OCI-LY1 (cell line): ENCODE measurements at regions not wholly inside any gene's neighbourhood (a gene's known extent, or its start where the extent isn't known, plus 50 kb on each side); places are given as distances from the start of the nearest gene placed in this dataset.

Experiments
- H2AFZ ChIP-seq: fragments of 200-600 bp; sonication (generic), shearing (Covaris generic); 2 replicates; pipeline ENCODE4 v1.6.0; 2014; ENCODE audit warnings: antibody characterized with exemption, mild to moderate bottlenecking, low read length
- H3F3A ChIP-seq: fragments of 200-600 bp; sonication (generic), shearing (Covaris generic); 2 replicates; pipeline ENCODE4 v1.6.0; 2014; ENCODE audit warnings: mild to moderate bottlenecking, antibody characterized with exemption, low read length, moderate library complexity; ENCODE audit not compliant: insufficient read depth
- H3K27ac ChIP-seq: fragments of 200-600 bp; sonication (generic); 2 replicates; pipeline ENCODE4 v1.5.1; 2014; ENCODE audit warnings: low read length, mixed run types, mild to moderate bottlenecking, low read depth; ENCODE audit not compliant: poor library complexity, severe bottlenecking
- H3K27me3 ChIP-seq: fragments of 200-600 bp; sonication (generic); 2 replicates; pipeline ENCODE4 v1.6.0; 2014; ENCODE audit warnings: antibody characterized with exemption, mild to moderate bottlenecking, low read length, moderate library complexity; ENCODE audit not compliant: insufficient read depth
- H3K36me3 ChIP-seq: fragments of 200-600 bp; sonication (generic); 2 replicates; pipeline ENCODE4 v1.6.1; 2014; ENCODE audit warnings: mild to moderate bottlenecking, antibody characterized with exemption, low read length, moderate library complexity, mixed read lengths; ENCODE audit not compliant: insufficient read depth
- H3K4me1 ChIP-seq: fragments of 200-600 bp; sonication (generic); 2 replicates; pipeline ENCODE4 v1.5.1; 2014; ENCODE audit warnings: mild to moderate bottlenecking, low read length, moderate library complexity; ENCODE audit not compliant: insufficient read depth, severe bottlenecking
- H3K4me2 ChIP-seq: fragments of 200-600 bp; sonication (generic), shearing (Covaris generic); 2 replicates; pipeline ENCODE4 v1.6.1; 2014; ENCODE audit warnings: low read length
- H3K4me3 ChIP-seq: fragments of 200-600 bp; sonication (generic); 2 replicates; pipeline ENCODE4 v1.5.1; 2014; ENCODE audit warnings: low read length, low read depth, mild to moderate bottlenecking, mixed read lengths; ENCODE audit not compliant: poor library complexity, severe bottlenecking
- H3K79me2 ChIP-seq: fragments of 200-600 bp; shearing (Covaris generic); 2 replicates; pipeline ENCODE4 v1.6.1; 2016; ENCODE audit warnings: mixed run types, low read length, mixed read lengths; ENCODE audit not compliant: insufficient read depth
- H3K9ac ChIP-seq: fragments of 200-600 bp; sonication (generic), shearing (Covaris generic); 2 replicates; pipeline ENCODE4 v1.6.1; 2014; ENCODE audit warnings: mild to moderate bottlenecking, low read length, mixed read lengths
- H3K9me2 ChIP-seq: fragments of 200-600 bp; sonication (generic), shearing (Covaris generic); 2 replicates; pipeline ENCODE4 v1.6.1; 2014; ENCODE audit warnings: low read depth, mild to moderate bottlenecking, low read length, mixed read lengths
- H3K9me3 ChIP-seq: fragments of 200-600 bp; shearing (Covaris generic); 2 replicates; pipeline ENCODE4 v1.6.1; 2014; ENCODE audit warnings: low read length, mixed read lengths
- H4K20me1 ChIP-seq: fragments of 200-600 bp; sonication (generic), shearing (Covaris generic); 2 replicates; pipeline ENCODE4 v1.6.0; 2016; ENCODE audit warnings: mild to moderate bottlenecking, low read length; ENCODE audit not compliant: insufficient read depth
- EZH2 ChIP-seq: fragments of 200-600 bp; sonication (generic), shearing (Covaris generic); IDR thresholded peaks from 2 replicates; pipeline ENCODE4 v1.8.0; 2017; ENCODE audit warnings: borderline replicate concordance, mixed run types, mild to moderate bottlenecking, antibody characterized with exemption, low read length, moderate library complexity, mixed read lengths
- TF ChIP-seq, protein P1 (sequence below): fragments of 200-600 bp; sonication (generic), shearing (Covaris generic); IDR thresholded peaks from 2 replicates; pipeline ENCODE4 v1.5.1; 2017; ENCODE audit warnings: mild to moderate bottlenecking, antibody characterized with exemption, low read length, moderate library complexity, mixed read lengths

DNA sequence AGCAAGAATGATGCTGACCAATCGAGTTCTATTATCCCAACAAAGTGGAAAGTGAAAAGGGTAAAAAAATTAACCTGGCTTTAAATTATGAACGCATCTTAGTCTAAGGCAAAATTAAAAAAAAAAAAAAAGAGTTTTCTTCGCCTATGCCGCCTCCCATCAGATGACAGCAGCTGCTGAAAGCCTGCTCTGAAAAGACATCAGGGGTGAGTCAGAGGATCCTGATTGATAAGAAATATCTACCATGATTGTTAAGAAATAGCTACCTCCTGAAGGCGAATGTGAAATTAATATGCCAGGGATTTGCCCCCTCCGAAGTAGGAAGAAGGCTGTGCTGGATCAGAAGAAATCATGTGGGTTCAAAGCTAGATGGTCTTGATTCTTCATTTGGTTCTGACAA is 216.8 kb upstream of the C1orf87 start:
- Histone ChIP-seq H3F3A (no peaks in the 10 kb centered on the region), H4K20me1 (no peaks in the 10 kb centered on the region), H3K79me2 (no peaks in the 10 kb centered on the region), H3K9me2 (no peaks in the 10 kb centered on the region), H3K27ac (no peak overlapping the region), H2AFZ (no peak overlapping the region), H3K36me3 (no peaks in the 10 kb centered on the region), H3K4me2 (no peak overlapping the region), H3K4me1 (no peaks in the 10 kb centered on the region), H3K9me3 (no peaks in the 10 kb centered on the region), H3K4me3 (no peak overlapping the region), H3K27me3 (no peaks in the 10 kb centered on the region), H3K9ac (no peak overlapping the region)
- TF ChIP-seq, protein P1, sequence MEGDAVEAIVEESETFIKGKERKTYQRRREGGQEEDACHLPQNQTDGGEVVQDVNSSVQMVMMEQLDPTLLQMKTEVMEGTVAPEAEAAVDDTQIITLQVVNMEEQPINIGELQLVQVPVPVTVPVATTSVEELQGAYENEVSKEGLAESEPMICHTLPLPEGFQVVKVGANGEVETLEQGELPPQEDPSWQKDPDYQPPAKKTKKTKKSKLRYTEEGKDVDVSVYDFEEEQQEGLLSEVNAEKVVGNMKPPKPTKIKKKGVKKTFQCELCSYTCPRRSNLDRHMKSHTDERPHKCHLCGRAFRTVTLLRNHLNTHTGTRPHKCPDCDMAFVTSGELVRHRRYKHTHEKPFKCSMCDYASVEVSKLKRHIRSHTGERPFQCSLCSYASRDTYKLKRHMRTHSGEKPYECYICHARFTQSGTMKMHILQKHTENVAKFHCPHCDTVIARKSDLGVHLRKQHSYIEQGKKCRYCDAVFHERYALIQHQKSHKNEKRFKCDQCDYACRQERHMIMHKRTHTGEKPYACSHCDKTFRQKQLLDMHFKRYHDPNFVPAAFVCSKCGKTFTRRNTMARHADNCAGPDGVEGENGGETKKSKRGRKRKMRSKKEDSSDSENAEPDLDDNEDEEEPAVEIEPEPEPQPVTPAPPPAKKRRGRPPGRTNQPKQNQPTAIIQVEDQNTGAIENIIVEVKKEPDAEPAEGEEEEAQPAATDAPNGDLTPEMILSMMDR, result no peak
- TF ChIP-seq EZH2, result no peak

DNA sequence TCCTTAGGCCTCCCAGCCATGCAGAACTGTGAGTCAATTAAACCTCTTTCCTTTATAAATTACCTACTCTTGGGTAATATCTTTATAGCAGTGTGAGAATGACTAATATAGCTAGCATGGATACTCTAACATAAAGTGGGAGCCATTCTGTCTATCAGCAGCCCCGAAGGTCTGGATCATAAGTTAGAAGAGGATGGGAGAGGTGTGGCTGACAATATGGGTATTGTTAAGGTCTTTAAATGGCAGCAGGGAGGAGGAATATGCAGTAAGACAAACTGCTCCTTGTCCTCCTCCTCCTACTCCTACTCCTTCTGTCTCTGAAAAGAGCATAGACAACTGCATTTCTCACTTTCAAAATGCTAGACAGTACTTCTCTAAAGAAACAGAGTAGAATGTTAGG is 214.0 kb upstream of the C1orf87 start:
- Histone ChIP-seq H3K4me1 (no peaks in the 10 kb centered on the region), H3K4me3 (no peak overlapping the region), H2AFZ (no peak overlapping the region), H4K20me1 (no peaks in the 10 kb centered on the region), H3K27me3 (no peaks in the 10 kb centered on the region), H3K4me2 (no peak overlapping the region), H3K9ac (no peak overlapping the region), H3K79me2 (no peaks in the 10 kb centered on the region), H3F3A (no peaks in the 10 kb centered on the region), H3K9me3 (no peaks in the 10 kb centered on the region), H3K9me2 (no peaks in the 10 kb centered on the region), H3K36me3 (no peaks in the 10 kb centered on the region), H3K27ac (no peak overlapping the region)
- TF ChIP-seq, protein P1, result no peak
- TF ChIP-seq EZH2, result no peak

DNA sequence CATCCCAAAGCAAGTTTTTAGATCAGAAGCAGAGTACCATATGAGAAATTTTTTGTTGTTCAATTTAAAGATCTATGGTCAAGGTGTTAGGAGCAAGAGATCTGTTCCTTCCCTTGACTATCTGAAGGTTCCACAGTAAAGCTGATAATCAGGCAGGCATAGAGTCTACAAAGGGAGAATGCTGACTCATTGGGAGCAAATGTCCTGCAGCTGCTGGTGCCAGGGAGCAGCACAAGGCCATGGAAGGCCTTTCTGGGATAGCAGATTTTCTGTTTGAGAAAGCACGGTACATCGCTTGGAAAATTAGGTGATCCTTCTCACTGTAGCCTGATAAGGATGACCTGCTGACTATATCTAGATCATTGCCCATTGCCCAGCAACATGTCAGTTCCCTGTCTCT is 210.1 kb upstream of the C1orf87 start:
- Histone ChIP-seq H3K4me2 (no peak overlapping the region), H2AFZ (no peak overlapping the region), H3K9me2 (no peaks in the 10 kb centered on the region), H4K20me1 (no peaks in the 10 kb centered on the region), H3K4me3 (no peak overlapping the region), H3K9ac (no peak overlapping the region), H3K9me3 (no peaks in the 10 kb centered on the region), H3K4me1 (no peaks in the 10 kb centered on the region), H3K27me3 (no peaks in the 10 kb centered on the region), H3K27ac (no peak overlapping the region), H3K36me3 (no peaks in the 10 kb centered on the region), H3K79me2 (no peaks in the 10 kb centered on the region), H3F3A (no peaks in the 10 kb centered on the region)
- TF ChIP-seq EZH2, result no peak
- TF ChIP-seq, protein P1, result no peak
